Natural killer cell (primary cell): ENCODE measurements at regions not wholly inside any gene's neighbourhood (a gene's known extent, or its start where the extent isn't known, plus 50 kb on each side); places are given as distances from the start of the nearest gene placed in this dataset.
"Not testable (repeated sequence)": the region's sequence is repeated elsewhere in the genome, so short reads cannot be mapped to it uniquely, and the experiment has no call there.

Experiments used
- ATAC-seq, 3 donors: fragments of 150-1000 bp in 2 of 3; fragments of 200-7000 bp in 1 of 3; cut with Tn5 transposase; 1 replicate in 1 of 3; 2 replicates in 2 of 3; pipeline ENCODE4 v1.10.0; 2021; ENCODE audit warnings: mild to moderate bottlenecking in 2 of 3, moderate library complexity in 2 of 3
- DNase-seq, 2 donors: peaks; one replicate each; pipeline versions ENCODE4 v3.0.0 to v3.0.0-alpha.2; 2013 to 2021; ENCODE audit warnings: mixed read lengths in 1 of 2
- H3K27ac ChIP-seq: one replicate; pipeline ENCODE4 v1.5.1; 2013; ENCODE audit warnings: mild to moderate bottlenecking, low read length
- H3K27me3 ChIP-seq: one replicate; pipeline ENCODE4 v1.6.1; 2013; ENCODE audit warnings: low read length; ENCODE audit not compliant: control insufficient read depth, insufficient read depth
- H3K36me3 ChIP-seq: one replicate; pipeline ENCODE4 v1.6.1; 2013; ENCODE audit warnings: low read length; ENCODE audit not compliant: control insufficient read depth, insufficient read depth
- H3K4me1 ChIP-seq: one replicate; pipeline ENCODE4 v1.6.1; 2013; ENCODE audit warnings: low read length; ENCODE audit not compliant: control insufficient read depth, insufficient read depth
- H3K4me3 ChIP-seq: one replicate; pipeline ENCODE4 v1.5.1; 2013; ENCODE audit warnings: low read length
- H3K9me3 ChIP-seq: one replicate; pipeline ENCODE4 v1.6.1; 2013; ENCODE audit warnings: low read length; ENCODE audit not compliant: control insufficient read depth, insufficient read depth
- H3K27ac Mint-ChIP-seq, 2 donors: one replicate each; pipeline ENCODE4 v1.8.0; 2022; ENCODE audit warnings: mild to moderate bottlenecking in 2 of 2, mixed read lengths in 2 of 2, moderate library complexity in 1 of 2
- H3K27me3 Mint-ChIP-seq, 2 donors: one replicate each; pipeline ENCODE4 v1.8.0; 2022; ENCODE audit warnings: low read depth in 2 of 2, mixed read lengths in 2 of 2
- H3K36me3 Mint-ChIP-seq: one replicate; pipeline ENCODE4 v1.8.0; 2022; ENCODE audit warnings: mixed read lengths
- H3K4me1 Mint-ChIP-seq, 2 donors: one replicate each; pipeline ENCODE4 v1.8.0; 2022; ENCODE audit warnings: mixed read lengths in 2 of 2
- H3K4me3 Mint-ChIP-seq: one replicate; pipeline ENCODE4 v1.8.0; 2022; ENCODE audit warnings: mild to moderate bottlenecking, moderate library complexity, mixed read lengths
- H3K9me3 Mint-ChIP-seq, 2 donors: one replicate each; pipeline ENCODE4 v1.8.0; 2022; ENCODE audit warnings: mixed read lengths in 2 of 2
- WGBS: methylation state at CpG from one replicate; pipeline ENCODE4 v1.1.7; 2013; ENCODE audit warnings: missing lambda C conversion rate; ENCODE audit not compliant: insufficient coverage; 5-methylcytosine and 5-hydroxymethylcytosine counted together
- intact Hi-C: fragments of 100-400 bp; cut with micrococcal nuclease; formaldehyde crosslinking; loops from one replicate; pipeline ENCODE4 v1.14.2; 2022
- TF ChIP-seq, protein P1 (sequence below): fragments of 200-600 bp; IDR thresholded peaks from one replicate; pipeline ENCODE4 v1.8.0; 2022; ENCODE audit warnings: antibody characterized with exemption

DNA sequence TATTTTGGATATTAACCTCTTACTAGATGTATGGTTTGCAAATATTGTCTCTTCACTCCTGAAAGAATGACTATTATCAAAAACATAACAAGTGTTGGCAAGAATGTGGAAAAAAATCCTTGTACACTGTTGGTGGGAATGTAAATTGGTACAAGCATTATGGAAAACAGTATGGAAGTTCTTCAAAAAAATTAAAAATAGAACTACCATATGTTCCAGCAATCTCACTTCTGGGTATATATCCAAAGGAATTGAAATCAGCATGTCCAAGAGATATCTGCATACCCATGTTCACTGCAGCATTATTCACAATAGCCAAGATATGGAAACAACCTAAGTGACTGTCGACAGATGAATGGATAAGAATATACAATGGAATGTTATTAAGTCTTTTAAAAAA lies 61.6 kb upstream of the KIT start:
- peaks cover 0 to 13% of the 10 kb centered on the region in 2 donors for H3K27me3 Mint-ChIP-seq
- no peaks in the 10 kb centered on the region for H3K36me3 Mint-ChIP-seq
- Histone ChIP-seq H3K4me3 (no peak overlapping the region), H3K9me3 (no peaks in the 10 kb centered on the region), H3K36me3 (no peaks in the 10 kb centered on the region), H3K4me1 (no peaks in the 10 kb centered on the region), H3K27me3 (no peaks in the 10 kb centered on the region), H3K27ac (no peak overlapping the region)
- TF ChIP-seq, protein P1, sequence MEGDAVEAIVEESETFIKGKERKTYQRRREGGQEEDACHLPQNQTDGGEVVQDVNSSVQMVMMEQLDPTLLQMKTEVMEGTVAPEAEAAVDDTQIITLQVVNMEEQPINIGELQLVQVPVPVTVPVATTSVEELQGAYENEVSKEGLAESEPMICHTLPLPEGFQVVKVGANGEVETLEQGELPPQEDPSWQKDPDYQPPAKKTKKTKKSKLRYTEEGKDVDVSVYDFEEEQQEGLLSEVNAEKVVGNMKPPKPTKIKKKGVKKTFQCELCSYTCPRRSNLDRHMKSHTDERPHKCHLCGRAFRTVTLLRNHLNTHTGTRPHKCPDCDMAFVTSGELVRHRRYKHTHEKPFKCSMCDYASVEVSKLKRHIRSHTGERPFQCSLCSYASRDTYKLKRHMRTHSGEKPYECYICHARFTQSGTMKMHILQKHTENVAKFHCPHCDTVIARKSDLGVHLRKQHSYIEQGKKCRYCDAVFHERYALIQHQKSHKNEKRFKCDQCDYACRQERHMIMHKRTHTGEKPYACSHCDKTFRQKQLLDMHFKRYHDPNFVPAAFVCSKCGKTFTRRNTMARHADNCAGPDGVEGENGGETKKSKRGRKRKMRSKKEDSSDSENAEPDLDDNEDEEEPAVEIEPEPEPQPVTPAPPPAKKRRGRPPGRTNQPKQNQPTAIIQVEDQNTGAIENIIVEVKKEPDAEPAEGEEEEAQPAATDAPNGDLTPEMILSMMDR = no peak
- intact Hi-C loops = no loop called here
- no peak overlapping the region for H3K4me3 Mint-ChIP-seq
- no peak for ATAC-seq
- no peaks in the 10 kb centered on the region for H3K9me3 Mint-ChIP-seq
- H3K27ac Mint-ChIP-seq = no peak overlapping the region
- WGBS = 89% methylated on average over 1 of the region's 1 CpG
- H3K4me1 Mint-ChIP-seq = no peaks in the 10 kb centered on the region
- DNase-seq = no peak

DNA sequence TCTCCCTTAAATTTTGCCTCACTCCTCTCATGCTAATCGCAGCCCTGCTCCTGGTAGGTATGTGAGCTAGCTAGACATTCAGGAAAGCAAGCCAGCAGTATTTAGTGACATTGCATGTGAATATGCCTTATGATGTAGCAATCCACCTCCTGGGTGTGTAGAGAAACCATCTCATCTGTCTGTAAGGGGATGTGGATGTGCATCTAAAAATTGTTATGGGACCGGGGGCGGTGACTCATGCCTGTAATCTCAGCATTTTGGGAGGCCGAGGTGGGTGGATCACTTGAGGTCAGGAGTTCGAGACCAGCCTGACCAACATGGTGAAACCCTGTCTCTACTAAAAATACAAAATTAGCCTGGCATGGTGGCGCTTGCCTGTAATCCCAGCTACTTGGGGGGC lies 60.1 kb upstream of the KIT start:
- H3K9me3 ChIP-seq, H3K36me3 Mint-ChIP-seq, DNase-seq, ATAC-seq, H3K4me1 ChIP-seq, H3K9me3 Mint-ChIP-seq, H3K27ac Mint-ChIP-seq, H3K27me3 Mint-ChIP-seq, H3K36me3 ChIP-seq, H3K27me3 ChIP-seq, H3K4me1 Mint-ChIP-seq, H3K27ac ChIP-seq, intact Hi-C loops, H3K4me3 Mint-ChIP-seq, H3K4me3 ChIP-seq: not testable (repeated sequence)
- 98% methylated on average over 5 of the region's 6 CpGs for WGBS

DNA sequence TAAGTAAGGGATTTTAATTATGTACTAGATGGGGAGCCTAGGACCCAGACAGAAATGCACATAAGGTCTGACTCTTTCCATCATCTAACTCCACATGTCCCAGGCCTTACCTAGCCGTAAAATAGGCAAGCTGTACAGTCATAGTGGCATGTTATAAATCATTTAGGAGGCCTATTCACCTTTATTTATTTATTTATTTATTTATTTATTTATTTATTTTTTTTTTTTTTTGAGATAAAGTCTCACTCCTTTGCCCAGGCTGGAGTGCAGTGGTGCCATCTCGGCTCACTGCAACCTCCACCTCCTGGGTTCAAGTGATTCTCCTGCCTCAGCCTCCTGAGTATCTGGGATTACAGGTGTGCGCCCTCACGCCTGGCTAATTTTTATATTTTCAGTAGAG lies 55.6 kb upstream of the KIT start:
- H3K4me3 Mint-ChIP-seq, H3K9me3 Mint-ChIP-seq, H3K36me3 ChIP-seq, H3K27me3 ChIP-seq, H3K27me3 Mint-ChIP-seq, H3K36me3 Mint-ChIP-seq, H3K4me1 ChIP-seq, intact Hi-C loops, H3K27ac ChIP-seq, H3K27ac Mint-ChIP-seq, H3K4me1 Mint-ChIP-seq, H3K9me3 ChIP-seq, H3K4me3 ChIP-seq, DNase-seq, ATAC-seq: not testable (repeated sequence)
- 95% methylated on average over 3 of the region's 4 CpGs for WGBS

DNA sequence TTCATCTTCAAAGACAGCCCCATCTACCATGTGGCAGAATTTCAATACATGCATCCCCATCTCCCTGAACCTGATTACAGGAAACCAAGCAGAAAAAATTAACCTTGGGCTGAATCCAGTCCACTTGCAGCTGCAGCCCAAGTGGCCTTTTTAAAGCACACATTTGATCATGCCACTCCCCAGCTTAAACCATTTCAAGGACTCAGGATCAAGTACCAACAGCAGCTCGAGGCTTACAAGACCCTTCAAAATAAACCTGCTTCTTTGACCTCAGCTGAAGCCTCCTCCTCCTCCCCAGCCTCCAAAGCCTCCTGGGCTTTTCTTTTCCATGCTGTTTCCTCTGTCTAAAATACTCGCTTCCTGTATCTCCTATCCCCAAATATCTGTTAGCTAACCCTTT lies 50.7 kb upstream of the KIT start:
- Mint-ChIP-seq H3K4me1 (no peaks in the 10 kb centered on the region), H3K9me3 (no peaks in the 10 kb centered on the region)
- 65% methylated on average over 2 of the region's 2 CpGs for WGBS

More for the DNA sequence above, 50.7 kb upstream of the KIT start:
- TF ChIP-seq, protein P1 = no peak
- Mint-ChIP-seq H3K27ac (no peak overlapping the region), H3K36me3 (no peaks in the 10 kb centered on the region), H3K27me3 (peaks cover 0 to 3% of the 10 kb centered on the region in 2 donors), H3K4me3 (no peak overlapping the region)
- Histone ChIP-seq H3K4me1 (no peaks in the 10 kb centered on the region), H3K9me3 (no peaks in the 10 kb centered on the region), H3K36me3 (no peaks in the 10 kb centered on the region), H3K27me3 (no peaks in the 10 kb centered on the region), H3K27ac (no peak overlapping the region), H3K4me3 (no peak overlapping the region)
- ATAC-seq = no peak
- DNase-seq = no peak
- intact Hi-C loops = no loop called here
